Kidney tubule cell (primary cell): ENCODE measurements at regions not wholly inside any gene's neighbourhood (a gene's known extent, or its start where the extent isn't known, plus 50 kb on each side); places are given as distances from the start of the nearest gene placed in this dataset.

Source experiments
- DNase-seq: peaks from one replicate; pipeline ENCODE4 v3.0.0-alpha.2; 2018; ENCODE audit warnings: low spot score

- DNase-seq, result peak; percentile 46
Observed at GRCh38 chrX:39440799-39441284, 639.6 kb downstream of the MID1IP1 start.

GRCh38 chrX:39442332-39442731 lies 641.1 kb downstream of the MID1IP1 start:
- DNase-seq, result peak; percentile 52

GRCh38 chrX:39443240-39443639 lies 642.0 kb downstream of the MID1IP1 start:
- peak; percentile 89 for DNase-seq

DNA sequence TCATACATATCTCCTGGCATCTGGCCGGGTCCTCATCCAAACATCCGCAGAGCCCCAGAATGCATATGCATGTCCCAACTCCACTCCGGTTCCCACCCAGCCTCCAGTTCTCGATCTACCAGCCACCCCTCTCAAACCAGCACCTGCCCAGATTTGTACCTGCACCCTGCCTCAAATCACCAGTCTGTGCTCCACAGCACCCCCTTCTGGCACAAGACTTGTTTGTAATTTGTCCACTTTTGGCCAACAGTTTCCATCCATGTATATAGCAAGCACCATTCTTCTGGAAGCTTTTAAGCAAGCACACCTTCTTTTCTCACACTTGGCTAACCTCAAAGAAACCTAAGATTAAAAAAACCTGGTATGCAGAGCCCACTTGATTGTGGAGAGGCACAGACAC lies 644.1 kb downstream of the MID1IP1 start:
- DNase-seq, result no peak

- no peak for DNase-seq
Observed at GRCh38 chrX:39449352-39449751, 648.1 kb downstream of the MID1IP1 start.

DNA sequence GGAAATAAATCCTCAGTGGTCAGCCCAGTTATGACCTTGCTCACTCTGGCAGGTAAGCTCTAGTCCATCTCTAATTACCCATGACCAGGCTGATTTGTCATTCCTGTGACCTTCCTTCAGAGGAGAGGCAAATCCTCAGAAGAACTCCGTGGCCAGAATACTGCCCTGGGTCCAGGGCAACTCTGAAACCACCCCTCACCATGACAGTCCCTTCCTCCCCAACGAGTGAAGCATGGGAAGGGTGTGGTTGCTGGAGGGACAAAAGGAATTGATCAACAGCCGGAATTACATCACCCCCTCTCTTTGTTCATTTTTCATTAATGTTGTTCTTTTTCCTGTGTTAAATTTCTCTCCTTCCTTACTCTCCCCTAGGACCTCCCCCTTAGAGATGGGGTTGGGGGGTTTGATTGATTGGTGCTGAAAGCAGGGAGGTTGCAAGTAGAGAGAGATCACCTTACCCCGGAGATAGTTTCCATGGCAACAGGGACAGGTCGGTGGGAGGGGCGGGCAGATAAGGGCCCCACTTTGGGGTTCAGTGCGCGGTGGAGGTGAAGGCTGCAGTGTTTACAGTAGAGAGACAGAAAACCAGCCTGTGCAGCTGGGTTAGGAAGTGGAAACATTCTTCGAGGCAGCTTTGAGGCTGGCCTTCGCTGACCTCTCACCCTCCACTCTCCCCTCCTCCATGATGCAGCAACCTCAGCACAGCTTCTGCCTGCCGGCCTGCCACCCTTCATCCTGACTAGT lies 647.4 kb downstream of the BCOR start:
- peak; percentile 9 for DNase-seq

DNA sequence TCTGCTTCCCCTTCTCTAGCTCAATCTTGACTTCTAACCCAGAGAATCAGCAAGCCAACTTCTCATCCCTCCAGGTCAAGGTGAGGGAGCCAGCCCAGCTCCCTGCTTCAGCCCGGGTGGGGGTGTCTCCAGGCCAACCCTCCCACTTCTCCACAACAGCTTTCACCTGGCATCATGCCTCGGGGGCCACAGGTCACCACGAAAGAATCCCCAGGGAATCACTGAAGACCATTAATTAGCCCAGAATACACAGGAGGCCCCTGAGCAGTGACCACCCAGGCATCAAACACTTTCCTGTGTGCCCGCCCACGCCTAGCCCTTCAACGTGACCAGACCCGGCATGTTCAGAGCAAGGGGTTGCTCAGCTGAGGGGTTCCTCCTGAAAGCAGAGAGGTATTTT lies 646.7 kb downstream of the BCOR start:
- DNase-seq, result no peak

DNA sequence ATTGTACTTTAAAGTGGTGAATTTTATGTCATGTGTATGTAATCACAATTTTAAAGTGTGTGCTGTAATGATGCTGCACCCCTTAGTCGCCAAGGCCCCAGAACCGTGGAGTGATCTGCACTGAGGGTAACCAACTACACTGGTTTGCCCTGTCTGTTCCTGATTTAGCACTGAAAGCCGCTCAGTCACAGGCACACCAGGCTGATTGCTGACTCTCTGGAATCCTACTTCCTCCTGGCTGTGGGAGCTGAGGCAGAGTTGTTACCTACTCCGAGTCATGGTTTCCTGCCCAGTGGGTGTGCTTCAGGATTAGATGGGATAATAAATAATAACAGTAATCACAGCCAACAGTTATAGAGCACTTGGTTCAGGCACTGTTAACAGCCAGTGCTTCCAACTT lies 645.4 kb downstream of the BCOR start:
- DNase-seq, result peak; percentile 39

DNA sequence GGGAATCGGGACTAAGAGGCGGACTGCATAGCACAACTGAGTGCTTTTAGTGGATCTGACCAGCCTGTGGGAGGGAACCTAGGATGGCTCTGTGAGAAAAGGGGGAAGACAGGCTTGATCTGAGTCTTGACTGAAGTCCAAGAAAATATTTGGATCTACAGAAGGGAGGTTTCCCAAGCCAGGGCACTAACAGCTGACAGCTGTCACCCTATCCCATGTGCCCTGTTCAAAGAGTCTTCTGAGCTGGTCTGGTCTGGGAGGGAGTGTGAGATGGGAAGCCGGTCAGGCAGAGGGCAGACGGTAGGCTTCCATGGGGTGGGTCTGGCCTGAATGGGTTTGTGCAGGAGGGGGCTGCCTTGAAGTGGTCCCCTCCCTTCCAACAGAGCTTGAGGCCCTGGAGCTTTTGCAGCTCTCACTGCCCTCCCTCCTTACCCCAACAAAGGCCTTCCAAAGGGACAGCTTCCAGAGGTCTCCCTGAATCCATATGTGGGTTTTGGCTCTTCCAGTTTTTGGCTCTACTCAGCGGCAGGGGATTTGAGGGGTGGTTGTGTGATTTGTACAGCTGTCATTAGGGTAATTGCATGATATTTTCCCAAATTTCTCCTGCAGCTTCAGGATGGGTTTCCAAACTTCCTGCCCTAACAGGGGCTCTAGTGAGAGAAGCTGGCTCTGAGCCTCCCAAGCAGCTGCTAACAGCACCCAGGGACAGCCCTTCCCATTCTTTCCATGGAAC lies 643.7 kb downstream of the BCOR start:
- no peak for DNase-seq

- DNase-seq, result no peak
Observed at GRCh38 chrX:39456894-39457604, 640.7 kb downstream of the BCOR start.

DNA sequence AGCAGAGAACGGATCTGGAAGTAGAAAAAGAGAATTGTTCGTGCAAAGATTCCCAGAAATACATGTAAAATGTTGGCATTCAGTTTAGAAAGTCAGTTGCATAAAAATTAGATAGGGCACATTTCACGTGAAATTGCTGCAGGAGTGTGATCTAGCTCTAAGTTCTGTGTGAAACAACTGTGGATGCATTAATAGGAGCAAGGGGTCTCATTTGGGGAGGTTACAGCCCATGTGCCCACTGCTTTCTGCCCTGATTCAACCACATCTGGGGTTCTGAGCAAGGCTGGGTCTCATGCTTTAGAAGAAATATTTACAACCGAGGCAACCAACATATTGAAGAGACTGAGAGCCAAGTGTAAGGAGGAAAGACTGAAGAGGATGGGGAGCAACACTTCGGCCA lies 639.0 kb downstream of the BCOR start:
- no peak for DNase-seq

- no peak for DNase-seq
Observed at GRCh38 chrX:39459204-39459603, 638.6 kb downstream of the BCOR start.

DNA sequence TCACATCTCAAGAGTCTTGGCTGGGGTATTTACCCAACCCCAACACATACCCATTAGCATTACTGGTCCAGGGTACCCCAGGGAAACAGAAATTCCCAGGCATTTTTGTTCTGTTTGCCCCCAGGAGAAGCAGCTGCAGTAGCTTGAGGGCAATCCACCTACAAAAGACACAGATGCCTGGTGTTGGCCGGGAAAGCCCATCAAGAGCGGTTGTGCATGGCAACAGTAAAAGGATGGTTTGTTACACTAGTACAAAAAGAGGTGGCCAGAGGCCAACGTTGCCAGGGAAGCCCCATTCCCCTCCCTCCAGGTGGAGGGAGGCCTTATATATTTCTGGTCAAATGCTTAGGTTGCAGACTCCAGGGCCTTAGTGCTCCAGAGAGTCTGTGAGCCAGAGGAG lies 637.8 kb downstream of the BCOR start:
- no peak for DNase-seq

DNA sequence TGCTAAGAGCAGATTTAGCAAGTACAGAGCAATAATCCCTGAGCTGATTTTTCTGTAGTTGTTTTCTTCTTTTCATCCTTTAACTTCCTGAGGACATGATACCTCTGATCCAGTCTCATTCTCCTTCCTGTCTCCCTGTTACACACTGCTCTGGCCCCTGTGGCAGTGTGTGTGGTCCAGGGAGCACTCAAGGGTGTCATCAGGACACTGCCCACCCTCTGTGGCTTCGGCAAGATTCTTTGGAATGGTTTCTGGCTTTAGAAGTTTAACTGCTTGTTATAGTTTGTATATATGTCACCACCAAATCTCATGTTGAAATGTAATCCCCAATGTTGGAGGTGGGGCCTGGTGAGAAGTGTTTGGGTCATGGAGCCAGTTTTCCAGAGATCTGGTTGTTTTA lies 637.3 kb downstream of the BCOR start:
- no peak for DNase-seq

DNA sequence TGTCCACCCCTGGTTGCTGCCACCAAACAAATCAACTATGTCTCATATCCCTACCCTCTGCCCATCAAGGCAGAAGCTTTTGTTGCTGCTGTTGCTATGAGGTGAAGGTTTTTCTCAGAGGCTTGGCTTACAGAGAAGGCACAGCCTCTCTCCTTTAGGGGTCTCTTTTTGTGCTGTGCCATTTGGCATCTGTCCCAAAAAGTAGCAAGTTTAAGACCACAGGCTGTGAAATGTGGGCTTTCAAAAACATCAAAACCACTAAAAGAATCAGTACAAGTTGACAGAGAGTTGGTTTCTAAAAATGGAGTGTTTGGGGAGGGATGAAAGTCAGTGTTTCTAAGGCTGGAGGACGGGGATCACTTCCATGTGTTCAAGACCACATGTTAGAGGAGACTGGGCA lies 634.9 kb downstream of the BCOR start:
- DNase-seq, result no peak

GRCh38 chrX:39464253-39464652 lies 633.5 kb downstream of the BCOR start:
- no peak for DNase-seq

DNA sequence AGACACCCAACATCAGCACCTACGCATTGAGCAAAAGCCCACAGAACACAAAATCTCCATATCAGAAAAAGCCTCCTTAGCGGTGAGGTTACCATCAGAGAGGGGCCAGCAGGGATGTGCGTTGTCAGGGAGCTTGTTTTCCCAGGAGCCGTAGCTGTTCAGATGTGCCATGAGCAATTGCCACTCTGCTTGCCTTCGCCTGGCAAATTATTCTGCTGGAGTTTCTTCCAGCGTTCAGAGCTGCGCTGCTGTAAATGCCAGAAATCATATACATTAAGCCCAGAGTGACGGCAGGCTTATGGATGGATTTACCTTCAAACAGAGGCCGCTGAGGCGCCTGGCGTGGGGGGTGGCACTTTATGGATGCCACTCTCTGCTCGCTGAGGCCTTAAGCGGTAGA lies 632.3 kb downstream of the BCOR start:
- DNase-seq, result no peak

- no peak for DNase-seq
Observed at GRCh38 chrX:39465906-39466305, 631.9 kb downstream of the BCOR start.

GRCh38 chrX:39469126-39469525 lies 628.6 kb downstream of the BCOR start:
- no peak for DNase-seq

DNA sequence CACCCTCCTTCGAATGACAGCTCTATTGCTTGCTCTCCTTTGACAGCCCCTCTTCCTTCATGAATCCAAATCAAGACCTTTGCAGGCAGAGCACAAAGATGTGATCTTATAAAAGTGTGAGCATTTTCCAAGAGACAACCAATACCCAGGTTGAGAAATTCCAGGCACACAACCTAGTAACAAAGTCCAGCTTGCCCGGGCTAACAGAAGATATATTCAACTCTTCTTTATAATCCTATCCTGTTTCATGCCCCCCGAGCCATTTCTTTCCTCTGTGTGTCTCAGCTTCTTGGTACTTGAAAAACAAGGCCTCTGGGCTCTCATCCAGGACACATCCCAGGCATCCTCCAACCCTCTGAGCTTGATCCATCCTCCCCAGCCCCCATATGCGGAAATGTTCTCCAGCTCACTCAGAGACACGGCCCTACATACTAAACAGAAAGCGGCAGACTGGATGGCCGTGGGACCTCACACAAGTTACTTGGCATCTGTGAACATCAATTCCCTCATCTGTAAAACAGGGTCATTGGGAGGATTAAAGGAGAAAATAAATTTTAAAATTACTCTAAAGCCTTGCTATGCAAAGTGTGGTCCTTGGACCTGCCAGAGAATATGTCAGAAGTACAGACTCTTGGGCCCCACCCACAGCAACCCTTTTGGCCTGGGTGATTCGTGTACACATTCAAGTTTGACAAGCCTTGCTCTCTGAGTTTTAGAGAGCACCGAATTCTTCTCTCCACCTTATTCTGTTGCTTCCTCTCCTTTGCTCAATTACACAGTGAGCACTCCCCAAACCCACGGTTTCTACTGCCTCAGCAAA lies 627.0 kb downstream of the BCOR start:
- no peak for DNase-seq

DNA sequence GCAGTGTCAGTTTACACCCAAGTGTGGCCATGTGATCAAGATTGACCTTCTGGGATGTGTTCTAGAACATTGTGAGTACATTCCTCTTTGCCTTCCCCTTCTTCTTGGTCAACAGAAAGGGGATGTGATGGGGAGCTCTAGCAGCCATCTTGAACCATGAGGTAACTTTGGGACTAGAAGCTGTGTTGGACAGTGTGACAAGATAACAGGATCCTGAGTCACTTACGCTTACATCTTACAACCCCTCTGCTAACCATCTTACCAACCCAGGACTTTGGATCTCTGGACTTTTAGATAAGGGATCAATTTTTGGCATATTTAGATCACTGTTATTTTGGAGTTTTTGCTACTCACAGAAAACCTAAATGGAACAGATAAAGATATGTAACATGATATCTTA lies 625.6 kb downstream of the BCOR start:
- no peak for DNase-seq

GRCh38 chrX:39473812-39474211 lies 623.9 kb downstream of the BCOR start:
- DNase-seq, result no peak
